Keratinocyte (primary cell): ENCODE measurements at regions not wholly inside any gene's neighbourhood (a gene's known extent, or its start where the extent isn't known, plus 50 kb on each side); places are given as distances from the start of the nearest gene placed in this dataset.

Source experiments
- EZH2 ChIP-seq: IDR thresholded peaks from one replicate; pipeline ENCODE4 v1.6.1; 2012; ENCODE audit warnings: inconsistent platforms, mild to moderate bottlenecking, low read length, moderate library complexity
- TF ChIP-seq, protein P1 (sequence below), 3 experiments: IDR thresholded peaks in 1 of 3; conservative IDR thresholded peaks in 1 of 3; optimal IDR thresholded peaks in 1 of 3; 2 replicates in 2 of 3; 3 replicates in 1 of 3; pipeline versions ENCODE3 to v1.5.1; 2011; ENCODE audit warnings: low read length in 3 of 3, mild to moderate bottlenecking in 3 of 3, moderate library complexity in 2 of 3, control low read depth in 1 of 3, inconsistent platforms in 1 of 3; ENCODE audit not compliant: insufficient read depth in 2 of 3; ENCODE audit errors: extremely low read depth in 1 of 3

DNA sequence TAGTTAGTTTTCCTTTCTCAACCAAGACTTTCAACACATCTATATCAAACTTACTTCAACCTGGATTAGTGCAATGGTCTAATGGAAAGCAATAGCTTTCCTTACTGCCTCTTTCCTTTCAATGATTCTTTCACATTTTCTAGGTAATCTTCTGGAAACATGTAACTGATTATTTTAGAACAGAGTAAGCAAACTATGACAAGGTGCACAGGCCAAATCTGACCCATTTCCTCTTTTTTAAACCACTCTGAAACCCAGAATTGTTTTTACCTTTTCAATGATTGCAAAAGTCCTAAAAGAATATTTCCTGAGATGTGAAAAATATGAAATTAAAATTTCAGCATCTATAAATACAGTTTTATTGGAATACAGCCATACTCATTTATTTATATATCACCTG, 81.6 kb upstream of the TMTC2 start:
- TF ChIP-seq, protein P1, sequence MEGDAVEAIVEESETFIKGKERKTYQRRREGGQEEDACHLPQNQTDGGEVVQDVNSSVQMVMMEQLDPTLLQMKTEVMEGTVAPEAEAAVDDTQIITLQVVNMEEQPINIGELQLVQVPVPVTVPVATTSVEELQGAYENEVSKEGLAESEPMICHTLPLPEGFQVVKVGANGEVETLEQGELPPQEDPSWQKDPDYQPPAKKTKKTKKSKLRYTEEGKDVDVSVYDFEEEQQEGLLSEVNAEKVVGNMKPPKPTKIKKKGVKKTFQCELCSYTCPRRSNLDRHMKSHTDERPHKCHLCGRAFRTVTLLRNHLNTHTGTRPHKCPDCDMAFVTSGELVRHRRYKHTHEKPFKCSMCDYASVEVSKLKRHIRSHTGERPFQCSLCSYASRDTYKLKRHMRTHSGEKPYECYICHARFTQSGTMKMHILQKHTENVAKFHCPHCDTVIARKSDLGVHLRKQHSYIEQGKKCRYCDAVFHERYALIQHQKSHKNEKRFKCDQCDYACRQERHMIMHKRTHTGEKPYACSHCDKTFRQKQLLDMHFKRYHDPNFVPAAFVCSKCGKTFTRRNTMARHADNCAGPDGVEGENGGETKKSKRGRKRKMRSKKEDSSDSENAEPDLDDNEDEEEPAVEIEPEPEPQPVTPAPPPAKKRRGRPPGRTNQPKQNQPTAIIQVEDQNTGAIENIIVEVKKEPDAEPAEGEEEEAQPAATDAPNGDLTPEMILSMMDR (optimal IDR thresholded peaks at IDR 0.05 in 1 of 3, IDR thresholded peaks at IDR 0.05 in 1 of 3, conservative IDR thresholded peaks at IDR 0.05 in 1 of 3; ENCODE audit: extremely low read depth in 1 of 3, insufficient read depth in 2 of 3, low read length in 3 of 3), result no peak
- TF ChIP-seq EZH2, result no peak
